ENCODE measurements at regions not wholly inside any gene's neighbourhood (a gene's known extent, or its start where the extent isn't known, plus 50 kb on each side); places are given as distances from the start of the nearest gene placed in this dataset.

DNA sequence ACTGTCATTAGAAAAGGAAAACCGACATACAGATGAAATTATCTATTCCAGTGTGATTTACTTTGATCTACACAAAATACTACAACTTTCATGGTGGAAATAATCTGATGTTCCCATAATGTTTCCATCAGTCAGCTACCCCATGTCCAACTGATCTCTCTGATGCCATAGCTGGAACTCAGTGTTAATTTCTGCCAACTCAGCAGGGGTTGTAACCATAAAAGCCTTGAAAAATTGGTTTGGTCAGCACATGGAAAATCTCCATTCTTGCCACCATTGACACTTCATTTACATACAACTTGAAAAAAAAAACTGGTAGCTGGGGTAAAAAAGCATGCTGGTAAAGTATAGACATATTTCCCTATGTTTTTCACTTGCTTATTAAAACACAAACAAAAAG, 1463.7 kb downstream of the OTOL1 start:
- no peaks in the 10 kb centered on the region for H3K36me3 ChIP-seq
- TF ChIP-seq, protein P1, sequence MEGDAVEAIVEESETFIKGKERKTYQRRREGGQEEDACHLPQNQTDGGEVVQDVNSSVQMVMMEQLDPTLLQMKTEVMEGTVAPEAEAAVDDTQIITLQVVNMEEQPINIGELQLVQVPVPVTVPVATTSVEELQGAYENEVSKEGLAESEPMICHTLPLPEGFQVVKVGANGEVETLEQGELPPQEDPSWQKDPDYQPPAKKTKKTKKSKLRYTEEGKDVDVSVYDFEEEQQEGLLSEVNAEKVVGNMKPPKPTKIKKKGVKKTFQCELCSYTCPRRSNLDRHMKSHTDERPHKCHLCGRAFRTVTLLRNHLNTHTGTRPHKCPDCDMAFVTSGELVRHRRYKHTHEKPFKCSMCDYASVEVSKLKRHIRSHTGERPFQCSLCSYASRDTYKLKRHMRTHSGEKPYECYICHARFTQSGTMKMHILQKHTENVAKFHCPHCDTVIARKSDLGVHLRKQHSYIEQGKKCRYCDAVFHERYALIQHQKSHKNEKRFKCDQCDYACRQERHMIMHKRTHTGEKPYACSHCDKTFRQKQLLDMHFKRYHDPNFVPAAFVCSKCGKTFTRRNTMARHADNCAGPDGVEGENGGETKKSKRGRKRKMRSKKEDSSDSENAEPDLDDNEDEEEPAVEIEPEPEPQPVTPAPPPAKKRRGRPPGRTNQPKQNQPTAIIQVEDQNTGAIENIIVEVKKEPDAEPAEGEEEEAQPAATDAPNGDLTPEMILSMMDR (IDR thresholded peaks at IDR 0.05): no peak
- no peak for ATAC-seq (ENCODE audit: insufficient number of reproducible peaks, low FRiP score, low read depth)
- no peaks in the 10 kb centered on the region for H3K27me3 ChIP-seq (replicated peaks; ENCODE audit: insufficient read depth)
- DNase-seq (ENCODE audit: low spot score): no peak
- H3K4me1 ChIP-seq (ENCODE audit: control insufficient read depth in 1 of 2, low read depth in 2 of 2): no peaks in the 10 kb centered on the region
- H3K27ac ChIP-seq: no peak overlapping the region
- no peaks in the 10 kb centered on the region for H3K9me3 ChIP-seq
- no peak overlapping the region for H3K4me3 ChIP-seq

DNA sequence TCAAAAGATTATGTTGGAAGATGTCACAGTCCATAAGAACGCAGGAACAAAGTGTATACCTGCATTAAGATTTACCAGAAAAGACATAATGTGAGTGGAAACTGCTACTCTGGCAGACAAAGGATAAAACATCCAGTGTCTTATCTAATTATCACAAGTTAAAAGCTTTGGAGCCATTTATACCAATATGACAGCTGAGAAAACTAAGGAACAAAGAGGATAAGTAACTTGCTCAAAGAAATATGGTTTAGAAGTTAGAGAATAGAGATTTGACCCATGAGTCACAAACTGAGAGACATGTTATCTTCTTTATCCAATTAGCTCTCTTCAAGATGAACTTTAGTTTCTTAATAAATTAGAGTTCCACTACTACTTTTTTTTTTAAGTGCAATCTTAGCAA, 1473.7 kb downstream of the OTOL1 start:
- DNase-seq (ENCODE audit: low spot score) (no peak), ATAC-seq (ENCODE audit: insufficient number of reproducible peaks, low FRiP score, low read depth) (no peak)
- H3K4me1 ChIP-seq (ENCODE audit: control insufficient read depth in 1 of 2, low read depth in 2 of 2): no peaks in the 10 kb centered on the region
- no peaks in the 10 kb centered on the region for H3K9me3 ChIP-seq
- no peak overlapping the region for H3K4me3 ChIP-seq
- TF ChIP-seq, protein P1 (IDR thresholded peaks at IDR 0.05): no peak
- no peaks in the 10 kb centered on the region for H3K36me3 ChIP-seq
- no peak overlapping the region for H3K27ac ChIP-seq
- H3K27me3 ChIP-seq (replicated peaks; ENCODE audit: insufficient read depth): no peaks in the 10 kb centered on the region

DNA sequence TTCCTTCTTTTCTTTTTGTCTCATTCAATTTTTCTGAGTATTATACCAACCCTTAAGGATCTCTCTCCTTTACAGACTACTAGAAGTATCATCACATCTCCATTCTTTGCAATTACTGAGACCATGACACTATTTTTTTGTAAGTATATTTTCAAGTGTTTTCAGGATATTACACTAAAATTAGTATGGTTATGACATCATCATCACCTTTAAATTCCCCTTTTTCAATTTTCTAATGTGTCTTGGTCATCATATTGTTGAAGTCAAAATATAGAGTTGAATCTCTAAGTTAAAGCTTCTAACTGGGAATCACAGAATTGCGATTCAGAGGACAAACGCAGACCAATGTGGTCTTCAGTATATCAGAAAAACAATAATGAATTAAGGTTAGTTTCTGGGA, 1475.1 kb downstream of the OTOL1 start:
- ATAC-seq (ENCODE audit: insufficient number of reproducible peaks, low FRiP score, low read depth) (no peak), DNase-seq (ENCODE audit: low spot score) (no peak)
- Histone ChIP-seq H3K4me3 (no peak overlapping the region), H3K36me3 (no peaks in the 10 kb centered on the region), H3K27ac (no peak overlapping the region), H3K9me3 (no peaks in the 10 kb centered on the region), H3K4me1 (ENCODE audit: control insufficient read depth in 1 of 2, low read depth in 2 of 2) (no peaks in the 10 kb centered on the region), H3K27me3 (replicated peaks; ENCODE audit: insufficient read depth) (no peaks in the 10 kb centered on the region)
- TF ChIP-seq, protein P1 (IDR thresholded peaks at IDR 0.05): no peak

DNA sequence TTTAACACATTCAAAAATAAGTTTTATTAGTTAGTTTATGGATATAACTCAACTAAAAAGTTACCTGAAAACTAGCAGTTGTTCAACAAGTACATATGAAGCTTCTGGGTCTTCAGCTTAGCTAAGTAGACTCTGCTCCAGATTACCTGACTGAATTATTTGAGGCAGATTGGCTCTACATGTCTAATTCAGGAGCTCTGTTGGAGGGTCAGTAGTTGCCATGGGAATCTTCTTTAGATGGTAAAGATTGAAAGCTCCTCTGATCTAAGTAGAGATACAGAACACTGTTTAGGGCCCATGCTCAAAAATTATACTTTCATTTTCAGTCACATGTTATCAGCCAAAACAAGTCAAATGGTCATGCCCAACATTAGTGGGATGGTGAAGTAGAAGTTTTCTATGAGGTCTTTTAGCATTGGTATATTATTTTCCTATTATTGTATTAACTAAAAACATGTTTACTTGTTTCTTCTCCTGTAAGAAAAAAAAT, 1476.9 kb downstream of the OTOL1 start:
- Histone ChIP-seq H3K4me1 (ENCODE audit: control insufficient read depth in 1 of 2, low read depth in 2 of 2) (no peaks in the 10 kb centered on the region), H3K36me3 (no peaks in the 10 kb centered on the region), H3K27ac (no peak overlapping the region), H3K4me3 (no peak overlapping the region), H3K9me3 (no peaks in the 10 kb centered on the region), H3K27me3 (replicated peaks; ENCODE audit: insufficient read depth) (no peaks in the 10 kb centered on the region)
- TF ChIP-seq, protein P1 (IDR thresholded peaks at IDR 0.05): no peak
- ATAC-seq (ENCODE audit: insufficient number of reproducible peaks, low FRiP score, low read depth) (no peak), DNase-seq (ENCODE audit: low spot score) (no peak)

DNA sequence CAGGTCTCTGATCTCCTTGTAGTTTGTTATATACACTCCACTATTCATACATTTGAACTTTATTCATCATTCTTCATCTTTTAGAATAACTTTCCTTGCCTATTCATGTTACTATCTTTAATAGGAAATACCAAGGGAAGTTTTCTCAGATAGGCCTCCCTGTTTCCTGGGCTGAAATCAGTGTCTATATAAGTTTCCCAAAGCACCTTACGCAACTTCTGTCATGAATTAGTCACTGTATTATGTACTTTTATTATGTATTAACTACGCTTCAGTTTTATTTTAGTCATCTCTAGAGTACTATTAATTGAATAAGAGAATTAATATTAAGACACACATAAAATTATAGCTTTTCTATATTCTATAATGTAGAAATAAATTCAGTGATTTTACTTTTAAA, 1481.5 kb downstream of the OTOL1 start:
- no peak for ATAC-seq (ENCODE audit: insufficient number of reproducible peaks, low FRiP score, low read depth)
- Histone ChIP-seq H3K9me3 (no peaks in the 10 kb centered on the region), H3K4me3 (no peak overlapping the region), H3K36me3 (no peaks in the 10 kb centered on the region), H3K4me1 (ENCODE audit: control insufficient read depth in 1 of 2, low read depth in 2 of 2) (no peaks in the 10 kb centered on the region), H3K27ac (no peak overlapping the region), H3K27me3 (replicated peaks; ENCODE audit: insufficient read depth) (no peaks in the 10 kb centered on the region)
- TF ChIP-seq, protein P1 (IDR thresholded peaks at IDR 0.05): no peak
- no peak for DNase-seq (ENCODE audit: low spot score)

Data from thoracic aorta (tissue), 2 donors.